Effector memory CD4-positive, alpha-beta T cell (primary cell): ENCODE measurements at regions not wholly inside any gene's neighbourhood (a gene's known extent, or its start where the extent isn't known, plus 50 kb on each side); places are given as distances from the start of the nearest gene placed in this dataset.

Source experiments
- DNase-seq, 3 donors: peaks; one replicate each; pipeline ENCODE4 v3.0.0-alpha.2; 2020
- H3K27ac ChIP-seq: 2 replicates; pipeline ENCODE4 v1.7.0; 2013; ENCODE audit warnings: mild to moderate bottlenecking, low read length, moderate library complexity; ENCODE audit not compliant: insufficient read depth, poor library complexity, severe bottlenecking
- H3K27me3 ChIP-seq: replicated peaks from 2 replicates; pipeline ENCODE4 v1.7.0; 2013; ENCODE audit warnings: mild to moderate bottlenecking, low read length; ENCODE audit not compliant: insufficient read depth, control insufficient read depth, poor library complexity, severe bottlenecking
- H3K36me3 ChIP-seq: 2 replicates; pipeline ENCODE4 v1.7.0; 2013; ENCODE audit warnings: mild to moderate bottlenecking, low read length, moderate library complexity; ENCODE audit not compliant: control insufficient read depth, insufficient read depth
- H3K4me1 ChIP-seq: 2 replicates; pipeline ENCODE4 v1.7.0; 2013; ENCODE audit warnings: low read length, mild to moderate bottlenecking; ENCODE audit not compliant: control insufficient read depth, insufficient read depth, poor library complexity, severe bottlenecking
- H3K4me3 ChIP-seq: 2 replicates; pipeline ENCODE4 v1.7.0; 2013; ENCODE audit warnings: low read length, low read depth, mild to moderate bottlenecking; ENCODE audit not compliant: insufficient read depth, poor library complexity, severe bottlenecking
- H3K9me3 ChIP-seq: 2 replicates; pipeline ENCODE4 v1.7.0; 2013; ENCODE audit warnings: mild to moderate bottlenecking, low read length, moderate library complexity; ENCODE audit not compliant: control insufficient read depth

DNA sequence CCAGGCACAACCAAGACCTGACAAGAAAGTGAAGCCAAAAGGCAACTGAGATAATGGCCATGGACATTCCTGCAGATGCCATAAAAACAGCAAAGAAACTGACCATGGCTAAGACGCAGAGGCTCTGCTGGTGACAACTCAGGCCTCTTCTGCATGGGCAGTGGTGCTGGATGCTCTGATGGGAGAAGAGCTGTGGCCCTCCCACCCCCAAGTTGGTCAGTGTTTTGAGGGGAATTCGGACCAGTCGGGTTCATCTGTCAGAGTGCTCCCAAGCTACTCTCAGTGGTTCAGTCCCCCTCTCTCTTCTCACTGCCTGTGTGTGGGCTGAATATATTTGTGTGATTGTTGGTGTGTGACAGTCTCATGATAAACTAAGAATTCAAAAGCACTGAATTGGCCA, 79.0 kb upstream of the GPR26 start:
- no peak overlapping the region for H3K4me3 ChIP-seq
- no peaks in the 10 kb centered on the region for H3K27me3 ChIP-seq
- no peaks in the 10 kb centered on the region for H3K9me3 ChIP-seq
- no peak overlapping the region for H3K27ac ChIP-seq
- H3K36me3 ChIP-seq: no peaks in the 10 kb centered on the region
- no peaks in the 10 kb centered on the region for H3K4me1 ChIP-seq
- DNase-seq: no peak

DNA sequence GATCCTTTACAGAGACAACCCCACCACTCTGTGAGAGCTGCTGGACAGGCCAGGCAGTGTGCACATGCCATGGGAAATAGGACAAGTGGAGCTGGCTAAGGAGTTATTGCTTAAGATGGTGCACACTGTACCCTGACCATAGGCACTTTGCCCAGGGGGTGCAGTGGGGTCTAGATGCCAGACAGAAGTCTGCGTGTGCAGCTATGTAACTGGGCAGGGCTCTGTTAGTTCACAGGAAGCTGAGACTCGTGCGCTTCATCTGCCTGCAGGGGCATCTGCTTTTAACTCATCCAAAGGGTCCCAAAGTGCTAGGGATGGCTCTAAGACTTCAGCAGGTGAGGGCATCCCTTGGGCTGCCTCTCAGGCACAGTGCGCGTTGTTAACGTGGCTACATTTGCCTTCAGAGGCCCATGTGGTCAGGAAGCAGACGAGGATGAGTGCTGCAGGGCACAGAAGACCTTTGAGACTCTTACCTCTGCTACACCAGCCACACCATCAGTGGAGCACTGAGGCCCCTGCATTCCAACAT, 77.7 kb upstream of the GPR26 start:
- Histone ChIP-seq H3K27me3 (no peaks in the 10 kb centered on the region), H3K4me1 (no peaks in the 10 kb centered on the region), H3K4me3 (no peak overlapping the region), H3K27ac (no peak overlapping the region), H3K9me3 (no peaks in the 10 kb centered on the region), H3K36me3 (no peaks in the 10 kb centered on the region)
- DNase-seq: no peak

DNA sequence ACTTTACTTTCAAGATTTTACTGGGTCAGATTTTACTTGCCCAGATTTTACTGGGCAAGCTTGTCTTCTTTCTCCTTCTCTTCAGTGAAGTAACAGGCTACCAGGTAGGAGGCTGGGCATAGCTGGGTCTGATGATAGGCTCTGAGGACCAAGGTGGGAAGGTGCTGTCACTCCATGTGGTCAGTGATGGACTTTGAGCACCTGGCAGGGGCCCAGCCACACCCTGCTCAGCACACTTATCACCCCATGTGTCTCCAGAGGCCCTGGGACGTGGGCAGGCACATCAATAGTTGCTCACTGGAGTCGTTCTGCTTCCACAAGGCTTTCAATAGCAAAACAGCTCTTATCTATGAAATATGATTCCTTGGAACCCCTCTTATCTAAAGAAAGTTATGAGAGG, 70.5 kb upstream of the GPR26 start:
- H3K36me3 ChIP-seq: no peaks in the 10 kb centered on the region
- H3K9me3 ChIP-seq: no peaks in the 10 kb centered on the region
- H3K4me1 ChIP-seq: no peaks in the 10 kb centered on the region
- H3K27ac ChIP-seq: no peak overlapping the region
- no peak for DNase-seq
- no peak overlapping the region for H3K4me3 ChIP-seq
- H3K27me3 ChIP-seq: no peaks in the 10 kb centered on the region

DNA sequence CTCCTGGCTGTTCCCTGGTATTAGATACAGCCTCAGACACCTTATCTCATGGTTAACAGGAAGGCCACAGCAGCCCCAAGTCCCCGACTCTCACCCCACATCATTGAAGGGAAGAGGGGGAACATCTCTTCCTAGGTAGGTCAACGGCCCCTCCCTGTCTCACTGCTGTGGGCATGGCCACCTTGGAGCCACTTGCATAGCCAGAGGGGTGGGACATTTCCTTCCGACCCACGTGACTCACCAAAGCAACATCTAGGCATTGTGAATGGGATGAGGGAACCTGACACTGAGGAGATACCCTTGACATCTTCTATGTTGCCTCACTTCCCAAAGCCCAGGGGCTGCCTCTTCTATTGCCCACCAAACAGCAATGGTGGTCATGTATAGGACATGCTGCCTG, 68.5 kb upstream of the GPR26 start:
- Histone ChIP-seq H3K9me3 (no peaks in the 10 kb centered on the region), H3K4me3 (no peak overlapping the region), H3K27me3 (no peaks in the 10 kb centered on the region), H3K4me1 (no peaks in the 10 kb centered on the region), H3K27ac (no peak overlapping the region), H3K36me3 (no peaks in the 10 kb centered on the region)
- DNase-seq: no peak

DNA sequence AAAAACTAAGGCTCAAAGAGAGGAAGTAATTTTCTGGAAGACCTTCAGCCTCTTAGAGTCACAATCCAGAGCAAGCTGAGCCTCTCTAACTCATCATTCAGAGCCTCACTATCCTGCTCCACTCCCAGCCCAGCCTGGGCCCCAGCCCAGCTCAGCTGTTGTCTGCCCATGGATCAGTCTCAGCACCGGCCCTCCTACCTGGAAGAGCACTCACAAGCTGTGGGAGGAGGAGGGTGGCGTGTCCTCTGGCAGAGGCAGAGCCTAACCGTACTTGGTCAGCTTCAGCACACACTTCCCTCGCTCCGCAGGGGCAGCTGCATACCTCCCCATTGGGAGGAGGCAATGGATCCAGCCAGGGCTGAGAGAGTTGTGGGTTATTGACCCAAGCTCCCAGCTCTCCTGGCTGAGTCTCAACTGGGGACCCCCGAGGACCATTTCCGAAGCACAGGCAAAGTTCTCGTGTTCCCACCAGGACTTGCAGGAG, 66.7 kb upstream of the GPR26 start:
- H3K4me1 ChIP-seq: no peaks in the 10 kb centered on the region
- H3K9me3 ChIP-seq: no peaks in the 10 kb centered on the region
- no peak for DNase-seq
- H3K27ac ChIP-seq: no peak overlapping the region
- no peaks in the 10 kb centered on the region for H3K36me3 ChIP-seq
- no peaks in the 10 kb centered on the region for H3K27me3 ChIP-seq
- H3K4me3 ChIP-seq: no peak overlapping the region

DNA sequence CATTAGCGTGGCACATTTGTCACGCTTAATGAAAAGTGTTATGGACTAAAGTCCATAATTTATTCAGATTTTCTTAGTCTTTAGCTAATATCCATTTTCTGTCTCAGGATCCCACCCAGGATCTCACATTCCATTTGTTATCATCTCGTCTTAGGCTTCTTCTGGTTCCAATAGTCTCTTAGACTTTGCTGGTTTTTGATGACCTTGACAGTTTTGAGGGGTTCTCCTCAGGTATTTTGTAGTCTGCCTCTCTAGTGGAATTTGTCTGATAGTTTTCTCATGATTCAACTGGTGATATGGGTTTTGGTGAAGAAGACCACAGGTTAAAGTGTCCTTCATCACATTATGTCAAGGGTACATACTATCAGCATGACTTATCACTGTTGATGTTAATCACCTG, 66.0 kb upstream of the GPR26 start:
- H3K4me3 ChIP-seq: no peak overlapping the region

DNA sequence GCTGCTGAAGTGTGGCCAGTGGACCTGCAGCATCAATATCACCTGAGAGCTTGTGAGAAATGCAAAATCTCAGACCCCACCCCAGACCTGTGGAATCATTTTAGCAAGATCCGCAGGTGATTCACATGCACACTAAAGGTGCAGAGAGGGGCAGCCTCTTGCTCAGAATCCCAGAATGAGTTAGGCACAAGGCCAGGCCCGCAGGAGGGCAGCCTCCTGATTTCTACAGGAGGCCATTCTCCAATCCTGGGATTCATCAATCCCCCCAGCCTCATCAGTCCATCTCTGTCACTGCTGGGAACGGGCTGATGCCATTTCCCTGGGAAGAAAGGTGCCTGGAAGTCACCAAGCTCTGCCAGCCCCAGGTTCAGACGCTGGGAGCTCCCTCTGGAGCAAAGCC, 63.0 kb upstream of the GPR26 start:
- no peak overlapping the region for H3K27ac ChIP-seq
- H3K4me1 ChIP-seq: no peaks in the 10 kb centered on the region
- no peak overlapping the region for H3K4me3 ChIP-seq
- no peaks in the 10 kb centered on the region for H3K27me3 ChIP-seq
- no peaks in the 10 kb centered on the region for H3K36me3 ChIP-seq
- H3K9me3 ChIP-seq: no peaks in the 10 kb centered on the region
- no peak for DNase-seq

More for the DNA sequence above, 66.0 kb upstream of the GPR26 start:
- DNase-seq: no peak
- no peaks in the 10 kb centered on the region for H3K36me3 ChIP-seq
- no peaks in the 10 kb centered on the region for H3K4me1 ChIP-seq
- H3K27ac ChIP-seq: no peak overlapping the region
- no peaks in the 10 kb centered on the region for H3K9me3 ChIP-seq
- no peaks in the 10 kb centered on the region for H3K27me3 ChIP-seq

DNA sequence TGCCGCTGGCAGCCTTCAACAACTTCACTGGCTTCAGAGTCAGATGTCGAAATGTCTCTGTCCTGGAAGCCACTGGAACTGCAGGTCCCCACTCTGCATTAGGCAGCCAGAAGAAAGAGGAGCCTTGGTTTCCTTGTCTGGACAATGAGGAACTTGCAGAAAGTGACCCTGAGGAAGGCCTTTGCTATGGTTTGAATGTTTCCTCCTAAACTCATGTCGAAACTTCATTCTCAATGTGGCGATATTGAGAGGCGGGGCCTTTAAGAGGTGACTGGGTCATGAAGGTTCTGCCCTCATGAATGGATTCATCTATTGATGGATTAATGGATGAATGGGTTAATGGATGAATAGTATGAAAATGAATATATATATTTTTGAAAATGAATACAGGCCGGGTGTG, 61.6 kb upstream of the GPR26 start:
- no peak for DNase-seq

DNA sequence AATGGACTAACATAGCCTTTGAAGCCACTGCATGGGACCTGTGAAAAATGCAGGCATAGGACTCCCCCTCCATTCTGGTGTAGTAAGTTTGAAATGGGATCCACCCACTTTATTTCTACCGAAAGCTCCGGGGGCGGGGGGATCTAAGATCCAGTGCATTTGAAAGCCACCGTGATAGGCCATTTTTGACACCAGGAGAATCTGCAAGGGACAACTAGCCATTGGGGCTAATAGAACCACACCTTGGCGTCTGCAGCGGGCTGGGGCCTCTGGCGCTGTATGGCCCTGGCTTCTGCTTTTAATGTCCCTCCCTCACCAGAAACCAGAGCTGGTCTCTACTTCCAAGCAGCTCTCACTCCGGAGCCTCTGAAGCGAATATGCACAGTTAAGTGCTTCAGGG, 60.1 kb upstream of the GPR26 start:
- Histone ChIP-seq H3K4me3 (no peak overlapping the region), H3K4me1 (no peaks in the 10 kb centered on the region), H3K9me3 (no peaks in the 10 kb centered on the region), H3K27me3 (no peaks in the 10 kb centered on the region), H3K36me3 (no peaks in the 10 kb centered on the region), H3K27ac (no peak overlapping the region)
- no peak for DNase-seq

More for the DNA sequence above, 61.6 kb upstream of the GPR26 start:
- Histone ChIP-seq H3K4me1 (no peaks in the 10 kb centered on the region), H3K27me3 (no peaks in the 10 kb centered on the region), H3K27ac (no peak overlapping the region), H3K9me3 (no peaks in the 10 kb centered on the region), H3K4me3 (no peak overlapping the region), H3K36me3 (no peaks in the 10 kb centered on the region)

DNA sequence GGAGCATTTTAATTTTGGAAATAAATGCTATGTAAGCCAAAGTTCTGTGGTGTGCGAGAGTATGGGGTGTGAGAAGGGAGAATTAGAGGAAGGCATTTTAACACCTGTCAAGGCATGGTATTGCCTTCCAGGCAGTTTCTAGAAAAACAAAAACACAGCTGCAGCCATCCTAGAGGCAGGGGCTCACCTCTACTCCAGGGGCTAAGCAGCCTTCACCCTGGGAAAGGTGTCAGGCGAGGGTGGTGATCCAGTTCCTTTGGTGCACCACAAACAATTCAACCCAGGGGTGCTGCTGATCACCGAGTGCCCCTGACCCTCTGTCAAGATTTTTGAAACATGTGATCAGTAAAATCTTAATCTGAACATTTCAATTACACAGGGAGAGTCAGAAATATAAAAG, 59.2 kb upstream of the GPR26 start:
- Histone ChIP-seq H3K4me1 (no peaks in the 10 kb centered on the region), H3K4me3 (no peak overlapping the region), H3K36me3 (no peaks in the 10 kb centered on the region), H3K27ac (no peak overlapping the region), H3K9me3 (no peaks in the 10 kb centered on the region), H3K27me3 (no peaks in the 10 kb centered on the region)
- no peak for DNase-seq

DNA sequence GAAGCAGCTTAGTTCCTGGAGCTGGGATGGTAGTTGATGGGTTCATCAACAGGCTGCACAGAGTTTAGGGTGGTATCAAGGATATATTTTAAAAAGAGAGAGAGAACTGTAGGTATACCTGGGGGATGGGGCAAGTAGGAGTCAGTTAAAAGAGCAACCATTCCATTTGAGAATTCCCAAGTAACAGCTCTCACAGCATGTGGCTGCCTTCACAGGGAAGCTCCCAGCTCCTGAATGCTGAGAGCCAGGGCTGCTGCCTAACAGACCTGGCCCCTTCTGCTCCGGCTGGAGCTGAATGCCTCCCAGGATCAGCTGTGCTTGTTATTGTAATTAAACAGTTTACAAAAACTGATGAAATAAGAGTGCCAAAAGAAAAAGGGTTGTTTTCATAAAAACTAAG, 58.8 kb upstream of the GPR26 start:
- DNase-seq: no peak
- Histone ChIP-seq H3K27ac (no peak overlapping the region), H3K27me3 (no peaks in the 10 kb centered on the region), H3K4me3 (no peak overlapping the region), H3K36me3 (no peaks in the 10 kb centered on the region), H3K9me3 (no peaks in the 10 kb centered on the region), H3K4me1 (no peaks in the 10 kb centered on the region)
